Lung (tissue), 11 donors: ENCODE measurements at regions not wholly inside any gene's neighbourhood (a gene's known extent, or its start where the extent isn't known, plus 50 kb on each side); places are given as distances from the start of the nearest gene placed in this dataset.

ENCODE experiments used
- ATAC-seq: fragments of 200-7000 bp; cut with Tn5 transposase; one replicate; pipeline ENCODE4 v1.9.1; 2020; ENCODE audit warnings: moderate number of reproducible peaks; ENCODE audit not compliant: insufficient read depth, low FRiP score
- DNase-seq, 3 donors: peaks; one replicate each; pipeline ENCODE4 v3.0.0-alpha.2; 2013 to 2017
- H3K27ac ChIP-seq, 2 donors: one replicate each; pipeline ENCODE4 v1.5.1; 2013; ENCODE audit warnings: mild to moderate bottlenecking in 2 of 2, moderate library complexity in 2 of 2, control low read depth in 1 of 2, inconsistent platforms in 1 of 2, low read depth in 1 of 2, low read length in 1 of 2
- H3K27me3 ChIP-seq, 3 donors: one replicate each; pipeline ENCODE4 v1.5.1; 2013; ENCODE audit warnings: low read length in 2 of 3; ENCODE audit not compliant: control insufficient read depth in 3 of 3, insufficient read depth in 3 of 3
- H3K36me3 ChIP-seq, 4 donors: one replicate each; pipeline ENCODE4 v1.5.1; 2013; ENCODE audit warnings: low read length in 4 of 4, mild to moderate bottlenecking in 1 of 4, moderate library complexity in 1 of 4; ENCODE audit not compliant: control insufficient read depth in 4 of 4, insufficient read depth in 4 of 4
- H3K4me1 ChIP-seq, 5 donors: one replicate each; pipeline ENCODE4 v1.5.1; 2013; ENCODE audit warnings: low read length in 5 of 5, mild to moderate bottlenecking in 2 of 5, moderate library complexity in 1 of 5; ENCODE audit not compliant: control insufficient read depth in 5 of 5, insufficient read depth in 5 of 5
- H3K4me3 ChIP-seq: one replicate; pipeline ENCODE4 v1.5.1; 2013; ENCODE audit warnings: mild to moderate bottlenecking, control low read depth, moderate library complexity
- H3K9ac ChIP-seq, 2 donors: one replicate each; pipeline ENCODE4 v1.5.1; 2013; ENCODE audit warnings: low read length in 2 of 2, control low read depth in 1 of 2; ENCODE audit not compliant: insufficient read depth in 1 of 2
- H3K9me3 ChIP-seq, 4 donors: one replicate each; pipeline ENCODE4 v1.5.1; 2013; ENCODE audit warnings: low read length in 3 of 4, mild to moderate bottlenecking in 1 of 4, moderate library complexity in 1 of 4; ENCODE audit not compliant: control insufficient read depth in 4 of 4, insufficient read depth in 3 of 4
- WGBS, 2 donors: extraction: QIAGEN DNeasy Blood & Tissue Kit; methylation state at CpG; one replicate each; pipeline ENCODE4 v1.1.7; 2013; 5-methylcytosine and 5-hydroxymethylcytosine counted together
- TF ChIP-seq, protein P1 (sequence below): IDR thresholded peaks from 2 replicates; pipeline ENCODE4 v1.5.1; 2012; ENCODE audit warnings: mild to moderate bottlenecking; ENCODE audit errors: control extremely low read depth, extremely low read depth
- donor health status: control.
- donor health status: control.
- donor health status: Bipolar disorder and iron deficiency.
- donor health status: healthy.
- donor health status: DM: yes; HTN: yes; CAD: no.

DNA sequence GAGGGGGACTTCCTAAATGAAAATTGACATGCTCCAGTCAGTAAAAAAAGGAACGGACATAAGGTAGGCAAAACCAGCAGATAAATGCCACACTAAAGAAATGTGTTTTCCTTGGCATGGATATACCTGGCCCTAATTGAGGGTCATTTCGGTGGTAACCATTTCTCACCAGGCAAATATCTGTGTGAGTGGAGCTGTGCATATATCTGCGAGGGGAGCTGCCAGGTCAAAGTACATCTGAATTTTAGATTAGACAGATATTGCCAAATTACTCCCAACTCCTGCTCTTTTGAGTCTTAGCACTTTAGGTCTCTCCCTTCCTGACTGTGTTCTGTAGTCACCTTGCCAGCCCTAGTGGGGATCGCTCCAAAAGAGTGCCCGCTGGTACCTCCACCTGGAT lies 204.2 kb downstream of the SH3BP4 start:
- Histone ChIP-seq H3K9ac (no peak overlapping the region), H3K4me1 (no peaks in the 10 kb centered on the region), H3K36me3 (no peaks in the 10 kb centered on the region), H3K27me3 (peaks cover 0 to 2% (median 0%) of the 10 kb centered on the region in 3 donors), H3K9me3 (peaks cover 0 to 5% (median 0%) of the 10 kb centered on the region in 4 donors), H3K4me3 (no peak overlapping the region), H3K27ac (no peak overlapping the region)
- TF ChIP-seq, protein P1, sequence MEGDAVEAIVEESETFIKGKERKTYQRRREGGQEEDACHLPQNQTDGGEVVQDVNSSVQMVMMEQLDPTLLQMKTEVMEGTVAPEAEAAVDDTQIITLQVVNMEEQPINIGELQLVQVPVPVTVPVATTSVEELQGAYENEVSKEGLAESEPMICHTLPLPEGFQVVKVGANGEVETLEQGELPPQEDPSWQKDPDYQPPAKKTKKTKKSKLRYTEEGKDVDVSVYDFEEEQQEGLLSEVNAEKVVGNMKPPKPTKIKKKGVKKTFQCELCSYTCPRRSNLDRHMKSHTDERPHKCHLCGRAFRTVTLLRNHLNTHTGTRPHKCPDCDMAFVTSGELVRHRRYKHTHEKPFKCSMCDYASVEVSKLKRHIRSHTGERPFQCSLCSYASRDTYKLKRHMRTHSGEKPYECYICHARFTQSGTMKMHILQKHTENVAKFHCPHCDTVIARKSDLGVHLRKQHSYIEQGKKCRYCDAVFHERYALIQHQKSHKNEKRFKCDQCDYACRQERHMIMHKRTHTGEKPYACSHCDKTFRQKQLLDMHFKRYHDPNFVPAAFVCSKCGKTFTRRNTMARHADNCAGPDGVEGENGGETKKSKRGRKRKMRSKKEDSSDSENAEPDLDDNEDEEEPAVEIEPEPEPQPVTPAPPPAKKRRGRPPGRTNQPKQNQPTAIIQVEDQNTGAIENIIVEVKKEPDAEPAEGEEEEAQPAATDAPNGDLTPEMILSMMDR = no peak
- DNase-seq (no peak), ATAC-seq (no peak)
- 98 to 99% methylated on average over 5 of the region's 5 CpGs for WGBS, 2 donors

DNA sequence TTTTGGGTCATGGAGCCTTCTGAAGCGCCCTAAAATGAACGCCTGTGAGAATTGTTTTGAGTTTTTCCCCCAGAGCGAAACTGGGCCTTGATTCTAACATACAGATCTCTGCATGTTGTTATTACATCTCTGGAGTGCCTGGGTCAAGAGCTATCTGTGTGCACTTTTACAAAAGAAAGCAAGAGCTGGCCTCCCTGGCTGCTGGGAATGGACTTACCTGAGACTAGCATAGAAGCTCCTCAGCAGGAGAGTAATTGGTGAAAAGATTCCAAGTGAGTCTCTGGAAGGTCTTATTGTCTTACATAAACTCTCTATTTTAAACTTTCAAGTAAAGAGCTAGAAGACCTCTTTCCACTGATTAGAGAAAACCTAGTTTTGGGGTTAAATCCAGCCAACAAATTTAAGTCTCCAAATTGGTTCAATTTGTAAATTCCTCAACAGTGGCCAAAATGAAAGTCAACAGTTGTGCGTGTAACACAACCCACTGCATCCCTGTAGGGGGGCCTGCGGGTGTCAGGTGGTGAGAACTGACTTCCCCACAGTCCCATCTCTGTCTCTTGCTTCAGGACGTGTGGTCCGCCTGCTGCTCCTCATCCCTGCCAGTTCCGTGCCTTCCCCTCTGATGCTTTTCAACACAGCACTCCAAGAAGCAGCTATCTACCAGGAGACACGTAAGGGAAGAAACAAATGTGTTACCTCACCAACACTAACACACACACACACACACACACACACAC lies 206.1 kb downstream of the SH3BP4 start:
- WGBS, 2 donors = 84 to 90% methylated on average over 9 of the region's 9 CpGs
- no peak overlapping the region for H3K27ac ChIP-seq
- H3K4me3 ChIP-seq = no peak overlapping the region
- H3K9ac ChIP-seq = no peak overlapping the region
- no peaks in the 10 kb centered on the region for H3K36me3 ChIP-seq
- TF ChIP-seq, protein P1 = no peak
- H3K27me3 ChIP-seq = peaks cover 0 to 2% (median 0%) of the 10 kb centered on the region in 3 donors
- H3K9me3 ChIP-seq = peaks cover 0 to 5% (median 0%) of the 10 kb centered on the region in 4 donors
- no peak for ATAC-seq
- DNase-seq = no peak
- H3K4me1 ChIP-seq = no peaks in the 10 kb centered on the region

DNA sequence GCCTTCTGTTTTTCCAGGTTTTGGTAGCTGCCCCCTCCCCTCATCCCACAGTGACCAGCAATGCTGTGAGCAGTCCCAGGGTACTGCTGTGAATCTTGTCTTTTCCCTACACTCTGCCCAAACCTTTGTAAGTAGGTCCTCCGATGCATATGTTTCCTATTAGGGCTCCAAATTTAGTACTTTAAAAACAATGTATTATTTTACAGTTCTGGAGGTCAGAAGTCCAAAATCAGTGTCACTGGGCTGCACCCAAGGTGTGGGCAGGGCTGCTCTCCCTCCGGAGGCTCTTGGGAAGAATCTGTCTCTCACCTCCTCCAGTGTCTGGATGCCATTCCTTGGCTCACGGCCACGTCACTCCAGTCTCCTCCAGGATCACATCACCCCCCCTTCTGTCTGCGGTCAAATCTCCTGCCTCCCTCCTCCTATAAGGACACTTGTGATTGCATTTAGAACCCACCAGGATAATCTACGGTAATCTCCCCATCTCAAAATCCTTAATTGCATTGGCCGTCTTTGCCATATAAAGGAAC lies 208.5 kb downstream of the SH3BP4 start:
- TF ChIP-seq, protein P1 = no peak
- peak in 1 of 3 donors; percentile 7 for DNase-seq
- Histone ChIP-seq H3K27ac (no peak overlapping the region), H3K4me1 (no peaks in the 10 kb centered on the region), H3K9me3 (peaks cover 0 to 5% (median 0%) of the 10 kb centered on the region in 4 donors), H3K9ac (no peak overlapping the region), H3K4me3 (no peak overlapping the region), H3K36me3 (no peaks in the 10 kb centered on the region), H3K27me3 (peaks cover 0 to 2% (median 0%) of the 10 kb centered on the region in 3 donors)
- no peak for ATAC-seq
- 72 to 82% methylated on average over 7 of the region's 7 CpGs for WGBS, 2 donors
